ENCODE measurements at regions not wholly inside any gene's neighbourhood (a gene's known extent, or its start where the extent isn't known, plus 50 kb on each side); places are given as distances from the start of the nearest gene placed in this dataset.

- TF ChIP-seq CTCF (conservative IDR thresholded peaks at IDR 0.05) = no peak
- Histone ChIP-seq H2AFZ (ENCODE audit: low read length) (no peak overlapping the region), H3K4ac (ENCODE audit: low read depth, low read length) (no peak overlapping the region), H4K20me1 (ENCODE audit: control insufficient read depth, insufficient read depth, insufficient read length) (no peaks in the 10 kb centered on the region), H3K9me3 (ENCODE audit: control insufficient read depth, low read depth, low read length) (no peaks in the 10 kb centered on the region), H3K18ac (ENCODE audit: insufficient read length, low read depth, low read length) (no peak overlapping the region), H3K23me2 (ENCODE audit: insufficient read length, low read depth, low read length, poor library complexity, severe bottlenecking) (no peaks in the 10 kb centered on the region), H4K91ac (ENCODE audit: insufficient read length, low read depth, low read length) (no peak overlapping the region), H2AK5ac (ENCODE audit: insufficient read length, low read length) (no peak overlapping the region), H3T11ph (ENCODE audit: low read length) (no peak overlapping the region), H3K4me1 (ENCODE audit: insufficient read depth, low read length) (no peaks in the 10 kb centered on the region), H2BK15ac (ENCODE audit: low read depth, low read length) (no peak overlapping the region), H3K79me2 (ENCODE audit: insufficient read depth, low read length) (no peaks in the 10 kb centered on the region), H4K5ac (ENCODE audit: insufficient read length, low read depth, low read length) (no peak overlapping the region), H3K27me3 (ENCODE audit: insufficient read depth, low read length) (no peaks in the 10 kb centered on the region), H3K9ac (ENCODE audit: extremely low read depth, insufficient read length, low read length) (no peak overlapping the region), H2BK5ac (ENCODE audit: insufficient read length, low read length) (no peak overlapping the region), H3K27ac (ENCODE audit: insufficient read length, low read depth, low read length) (no peak overlapping the region), H3K79me1 (ENCODE audit: insufficient read depth, low read depth, low read length, poor library complexity, severe bottlenecking) (no peaks in the 10 kb centered on the region), H2BK120ac (ENCODE audit: low read depth, low read length, poor library complexity, severe bottlenecking) (no peak overlapping the region), H4K8ac (replicated peaks; ENCODE audit: insufficient read length, low read depth, low read length) (no peak overlapping the region), H3K23ac (ENCODE audit: insufficient read length, low read depth, low read length) (no peak overlapping the region), H2BK20ac (ENCODE audit: low read depth, low read length, poor library complexity, severe bottlenecking) (no peak overlapping the region), H2BK12ac (ENCODE audit: insufficient read length, low read depth, low read length) (no peak overlapping the region), H3K14ac (ENCODE audit: insufficient read depth, low read length) (no peak overlapping the region), H3K4me2 (ENCODE audit: insufficient read depth, insufficient read length, low read length) (no peak overlapping the region), H3K56ac (ENCODE audit: insufficient read length, low read depth, low read length) (no peak overlapping the region)
- Mint-ChIP-seq H3K4me3 (no peak overlapping the region), H3K36me3 (ENCODE audit: insufficient read depth in 1 of 3, low read depth in 3 of 3) (no peaks in the 10 kb centered on the region; a peak in 1 of 7 replicates), H3K4me1 (peaks cover 2 to 6% of the 10 kb centered on the region in 2 experiments; a peak in 2 of 4 replicates), H3K27me3 (ENCODE audit: low read depth) (no peaks in the 10 kb centered on the region), H3K27ac (no peak overlapping the region), H3K9me3 (no peaks in the 10 kb centered on the region)
- DNase-seq = no peak
- no CpG with 5 or more reads among the region's 3 CpGs for WGBS (ENCODE audit: extremely low coverage, insufficient read length, low lambda C conversion rate)
These were observed 365.7 kb upstream of the KLHL1 start for GRCh38 chr13:70473907-70474306.
